ENCODE measurements at regions not wholly inside any gene's neighbourhood (a gene's known extent, or its start where the extent isn't known, plus 50 kb on each side); places are given as distances from the start of the nearest gene placed in this dataset.

- DNase-seq (ENCODE audit: low read depth): no peak
- peak; percentile 16 for TF ChIP-seq CTCF (IDR thresholded peaks at IDR 0.05; ENCODE audit: insufficient read depth, low read length)
- no peak overlapping the region for H3K4me3 ChIP-seq (ENCODE audit: low read depth, low read length)
Measured at GRCh38 chr2:193240752-193241151, 1046.0 kb upstream of the TMEFF2 start.

GRCh38 chr2:193231634-193232033, 1036.9 kb upstream of the TMEFF2 start:
- no peak overlapping the region for H3K4me3 ChIP-seq (ENCODE audit: low read depth, low read length)
- TF ChIP-seq CTCF (IDR thresholded peaks at IDR 0.05; ENCODE audit: insufficient read depth, low read length): no peak
- no peak for DNase-seq (ENCODE audit: low read depth)

DNA sequence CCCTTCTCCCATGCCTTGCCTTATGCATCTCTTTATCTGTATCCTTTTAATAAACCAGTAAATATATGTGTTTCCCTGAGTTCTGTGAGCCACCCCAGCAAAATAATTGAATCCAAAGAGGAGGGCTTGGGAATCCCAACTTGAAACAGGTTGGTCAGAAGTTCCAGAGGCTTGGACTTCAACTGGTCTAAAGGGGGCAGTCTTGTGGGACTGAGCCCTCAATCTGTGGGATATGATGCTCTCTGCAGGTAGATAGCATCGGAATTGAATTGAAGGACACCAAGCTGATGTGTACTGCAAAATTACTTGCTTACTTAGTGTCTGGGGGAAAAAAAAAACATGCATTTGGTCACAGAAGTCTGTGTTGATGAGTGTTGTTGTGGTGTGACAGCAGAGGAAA, 1033.5 kb upstream of the TMEFF2 start:
- no peak overlapping the region for H3K4me3 ChIP-seq (ENCODE audit: low read depth, low read length)
- DNase-seq (ENCODE audit: low read depth): no peak
- TF ChIP-seq CTCF (IDR thresholded peaks at IDR 0.05; ENCODE audit: insufficient read depth, low read length): no peak

DNA sequence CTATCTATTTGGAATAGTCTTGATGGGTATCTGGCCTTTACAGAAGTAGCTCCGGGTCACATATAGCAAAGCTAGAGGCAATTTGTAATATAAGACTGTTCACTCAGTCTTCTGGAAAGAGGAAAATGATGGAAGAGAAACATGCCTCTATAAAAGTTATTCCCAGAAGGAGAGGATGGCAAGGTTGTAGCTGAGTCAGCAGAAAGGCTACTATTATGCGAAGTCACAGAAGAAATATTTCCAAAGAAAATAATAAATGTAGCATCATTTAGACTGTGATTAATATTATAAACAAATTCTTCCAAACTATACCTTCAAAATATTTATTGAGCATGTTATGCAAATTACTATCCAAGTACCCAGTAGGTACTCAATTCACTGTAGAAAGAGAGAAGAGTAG, 1027.7 kb upstream of the TMEFF2 start:
- no peak overlapping the region for H3K4me3 ChIP-seq (ENCODE audit: low read depth, low read length)
- no peak for TF ChIP-seq CTCF (IDR thresholded peaks at IDR 0.05; ENCODE audit: insufficient read depth, low read length)
- DNase-seq (ENCODE audit: low read depth): no peak

- no peak overlapping the region for H3K4me3 ChIP-seq (ENCODE audit: low read depth, low read length)
- DNase-seq (ENCODE audit: low read depth): no peak
- no peak for TF ChIP-seq CTCF (IDR thresholded peaks at IDR 0.05; ENCODE audit: insufficient read depth, low read length)
Measured at GRCh38 chr2:193219413-193219812, 1024.7 kb upstream of the TMEFF2 start.

- H3K4me3 ChIP-seq (ENCODE audit: low read depth, low read length): no peak overlapping the region
- no peak for DNase-seq (ENCODE audit: low read depth)
- TF ChIP-seq CTCF (IDR thresholded peaks at IDR 0.05; ENCODE audit: insufficient read depth, low read length): no peak
Measured at GRCh38 chr2:193201583-193201982, 1006.9 kb upstream of the TMEFF2 start.

DNA sequence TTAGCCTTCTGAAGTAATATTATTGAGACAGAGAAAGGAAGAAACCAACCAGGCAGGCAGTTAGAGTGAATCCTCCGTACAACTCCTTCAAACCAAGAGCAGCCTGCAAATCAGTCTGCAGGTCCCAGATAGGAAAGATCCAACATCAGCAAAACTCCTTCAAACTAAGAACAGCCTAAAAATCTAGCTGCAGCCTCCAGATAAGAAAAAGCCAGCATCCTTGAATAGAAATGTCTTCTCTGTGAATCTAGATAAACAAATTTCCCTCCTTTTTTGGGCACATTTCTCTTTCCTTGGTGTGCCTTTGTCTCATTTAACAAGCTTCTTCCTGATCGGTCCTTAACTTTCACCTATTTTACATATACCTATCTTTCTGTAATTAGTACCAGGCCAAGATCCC, 1004.6 kb upstream of the TMEFF2 start:
- no peak for DNase-seq (ENCODE audit: low read depth)
- TF ChIP-seq CTCF (IDR thresholded peaks at IDR 0.05; ENCODE audit: insufficient read depth, low read length): no peak
- H3K4me3 ChIP-seq (ENCODE audit: low read depth, low read length): no peak overlapping the region

Measured in fibroblast of the aortic adventitia (primary cell).